ENCODE measurements at regions not wholly inside any gene's neighbourhood (a gene's known extent, or its start where the extent isn't known, plus 50 kb on each side); places are given as distances from the start of the nearest gene placed in this dataset.

DNA sequence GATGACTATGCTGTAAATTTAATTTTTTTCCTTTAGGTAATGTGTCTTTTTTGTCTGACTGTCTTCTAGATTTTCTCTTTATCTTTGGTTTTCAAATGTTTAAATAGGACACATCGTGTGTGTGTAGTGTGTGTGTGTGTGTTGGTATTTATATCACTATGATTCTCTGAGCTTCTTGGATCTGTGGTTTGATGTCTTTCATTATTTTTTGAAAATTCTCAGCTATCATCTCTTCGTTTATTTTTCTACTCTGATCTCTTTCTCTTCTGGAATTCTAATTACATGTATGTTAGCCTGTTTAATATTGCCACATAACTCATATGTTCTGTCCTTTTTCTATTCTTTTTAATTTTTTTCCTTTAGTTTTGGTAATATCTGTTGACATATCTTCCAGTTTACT is 73.5 kb upstream of the OR10AD1 start:
- TF ChIP-seq, protein P1, sequence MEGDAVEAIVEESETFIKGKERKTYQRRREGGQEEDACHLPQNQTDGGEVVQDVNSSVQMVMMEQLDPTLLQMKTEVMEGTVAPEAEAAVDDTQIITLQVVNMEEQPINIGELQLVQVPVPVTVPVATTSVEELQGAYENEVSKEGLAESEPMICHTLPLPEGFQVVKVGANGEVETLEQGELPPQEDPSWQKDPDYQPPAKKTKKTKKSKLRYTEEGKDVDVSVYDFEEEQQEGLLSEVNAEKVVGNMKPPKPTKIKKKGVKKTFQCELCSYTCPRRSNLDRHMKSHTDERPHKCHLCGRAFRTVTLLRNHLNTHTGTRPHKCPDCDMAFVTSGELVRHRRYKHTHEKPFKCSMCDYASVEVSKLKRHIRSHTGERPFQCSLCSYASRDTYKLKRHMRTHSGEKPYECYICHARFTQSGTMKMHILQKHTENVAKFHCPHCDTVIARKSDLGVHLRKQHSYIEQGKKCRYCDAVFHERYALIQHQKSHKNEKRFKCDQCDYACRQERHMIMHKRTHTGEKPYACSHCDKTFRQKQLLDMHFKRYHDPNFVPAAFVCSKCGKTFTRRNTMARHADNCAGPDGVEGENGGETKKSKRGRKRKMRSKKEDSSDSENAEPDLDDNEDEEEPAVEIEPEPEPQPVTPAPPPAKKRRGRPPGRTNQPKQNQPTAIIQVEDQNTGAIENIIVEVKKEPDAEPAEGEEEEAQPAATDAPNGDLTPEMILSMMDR (IDR thresholded peaks at IDR 0.05; ENCODE audit: low read depth, low read length, missing control alignments), result no peak
- H3K4me3 ChIP-seq (ENCODE audit: low read depth, low read length), result no peak overlapping the region
- in situ Hi-C loops (cut with HindIII; ENCODE audit: low sequenced_read_pairs), result no loop called here
- no peak for DNase-seq (ENCODE audit: low read depth)

DNA sequence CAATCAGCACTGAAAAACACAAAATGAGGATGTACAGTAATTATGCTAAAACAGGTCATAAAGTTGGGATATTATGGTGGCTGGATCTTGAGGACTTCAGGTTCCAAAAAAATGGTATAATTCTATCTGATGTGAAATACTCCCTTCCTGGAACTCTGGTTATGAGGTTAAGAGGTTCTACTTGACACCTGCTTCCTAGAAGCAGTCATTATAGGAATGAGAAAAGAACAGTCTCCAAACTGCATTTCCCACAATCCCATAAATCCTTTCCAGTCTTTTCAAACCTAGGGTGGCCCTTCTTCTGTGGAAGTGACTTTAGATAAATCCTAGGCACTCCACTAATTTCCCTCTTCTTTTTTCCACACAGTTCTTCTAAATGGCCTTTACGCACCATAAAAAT is 63.7 kb upstream of the OR10AD1 start:
- TF ChIP-seq, protein P1 (IDR thresholded peaks at IDR 0.05; ENCODE audit: low read depth, low read length, missing control alignments), result no peak
- in situ Hi-C loops (cut with HindIII; ENCODE audit: low sequenced_read_pairs), result no loop called here
- no peak overlapping the region for H3K4me3 ChIP-seq (ENCODE audit: low read depth, low read length)
- no peak for DNase-seq (ENCODE audit: low read depth)

DNA sequence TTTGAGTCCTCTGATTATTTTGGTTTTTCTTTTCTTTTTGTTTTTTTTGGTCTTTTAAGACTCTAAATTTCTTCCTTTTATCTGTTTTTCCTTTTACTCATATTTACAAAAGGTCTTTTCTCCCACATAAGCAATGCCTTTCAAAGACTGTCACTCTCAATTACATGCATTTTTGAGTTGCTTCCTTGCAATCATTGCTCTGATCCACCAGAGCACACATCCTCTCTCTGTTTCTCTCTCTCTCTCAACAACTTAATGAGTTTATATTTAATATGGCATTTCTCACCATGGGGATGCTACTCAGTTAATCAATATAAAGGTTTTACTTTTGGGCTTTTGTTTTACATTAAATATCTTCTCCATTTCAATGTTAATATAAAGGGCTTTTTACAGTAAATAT is 62.7 kb upstream of the OR10AD1 start:
- H3K4me3 ChIP-seq (ENCODE audit: low read depth, low read length), result no peak overlapping the region
- no peak for DNase-seq (ENCODE audit: low read depth)
- in situ Hi-C loops (cut with HindIII; ENCODE audit: low sequenced_read_pairs), result no loop called here
- TF ChIP-seq, protein P1 (IDR thresholded peaks at IDR 0.05; ENCODE audit: low read depth, low read length, missing control alignments), result no peak

DNA sequence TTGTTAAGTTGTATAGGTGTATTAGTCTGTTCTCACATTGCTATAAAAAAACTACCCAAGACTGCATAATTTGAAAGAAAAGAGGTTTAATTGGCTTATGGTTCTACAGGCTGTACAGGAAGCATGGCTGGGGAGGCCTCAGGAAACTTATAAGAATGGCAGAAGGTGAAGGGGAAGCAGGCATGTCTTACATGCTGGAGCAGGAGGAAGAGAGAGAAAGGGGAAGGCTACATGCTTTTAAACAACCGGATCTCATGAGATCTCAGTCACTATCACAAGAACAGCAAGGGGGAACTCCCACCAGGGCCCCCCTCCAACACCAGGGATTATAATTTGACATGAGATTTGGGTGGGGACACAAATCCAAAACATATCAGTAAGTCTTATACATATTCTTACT is 60.5 kb upstream of the OR10AD1 start:
- TF ChIP-seq, protein P1 (IDR thresholded peaks at IDR 0.05; ENCODE audit: low read depth, low read length, missing control alignments), result no peak
- no peak for DNase-seq (ENCODE audit: low read depth)
- no peak overlapping the region for H3K4me3 ChIP-seq (ENCODE audit: low read depth, low read length)
- in situ Hi-C loops (cut with HindIII; ENCODE audit: low sequenced_read_pairs), result no loop called here

DNA sequence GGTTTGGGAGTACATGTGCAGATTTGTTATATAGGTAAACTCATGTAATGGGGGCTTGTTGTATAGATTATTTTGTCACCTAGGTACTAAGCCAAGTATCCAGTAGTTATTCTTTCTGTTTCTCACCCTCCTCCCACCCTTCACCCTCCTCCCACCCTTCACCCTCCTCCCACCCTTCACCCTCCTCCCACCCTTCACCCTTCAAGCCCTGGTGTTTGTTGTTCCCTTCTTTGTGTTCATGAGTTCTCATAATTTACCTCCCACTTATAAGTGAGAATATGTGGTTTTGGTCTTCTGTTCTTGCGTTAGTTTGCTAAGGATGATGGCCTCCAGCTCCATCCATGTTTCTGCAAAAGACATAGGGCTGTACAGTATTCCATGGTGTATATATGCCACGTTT is 58.7 kb upstream of the OR10AD1 start:
- TF ChIP-seq, protein P1 (IDR thresholded peaks at IDR 0.05; ENCODE audit: low read depth, low read length, missing control alignments), result no peak
- H3K4me3 ChIP-seq (ENCODE audit: low read depth, low read length), result no peak overlapping the region
- in situ Hi-C loops (cut with HindIII; ENCODE audit: low sequenced_read_pairs), result no loop called here
- DNase-seq (ENCODE audit: low read depth), result no peak

Data from astrocyte of the cerebellum (primary cell).